ENCODE measurements at regions not wholly inside any gene's neighbourhood (a gene's known extent, or its start where the extent isn't known, plus 50 kb on each side); places are given as distances from the start of the nearest gene placed in this dataset.

DNA sequence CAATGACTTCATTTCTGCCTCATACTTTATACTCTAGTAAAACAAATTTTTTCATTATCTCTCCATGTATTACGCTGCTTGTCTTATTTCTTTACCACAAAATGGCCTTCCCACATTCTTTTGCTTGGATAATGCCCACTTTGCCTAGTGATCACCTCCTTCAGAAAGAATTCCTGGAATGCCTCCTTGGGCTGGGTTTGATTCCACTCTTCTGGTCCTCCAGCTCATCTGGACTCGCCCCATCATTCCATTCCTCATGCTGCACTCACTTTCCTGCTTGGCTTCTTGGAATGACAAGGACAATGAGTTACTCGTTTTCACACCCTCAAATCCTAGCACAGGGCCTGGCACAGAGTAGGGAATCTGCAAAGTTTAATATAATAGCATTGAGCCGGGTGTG lies 475.1 kb upstream of the LARGE1 start:
- TF ChIP-seq POLR2AphosphoS5 (IDR thresholded peaks at IDR 0.05; ENCODE audit: borderline replicate concordance, low read depth, low read length) (no peak), FOXP2 (optimal IDR thresholded peaks at IDR 0.05; ENCODE audit: control extremely low read depth, extremely low read length, insufficient read depth) (no peak)

Data from SK-N-MC (cell line).